GM21515 (cell line): ENCODE measurements at regions not wholly inside any gene's neighbourhood (a gene's known extent, or its start where the extent isn't known, plus 50 kb on each side); places are given as distances from the start of the nearest gene placed in this dataset.
"Not testable (repeated sequence)": the region's sequence is repeated elsewhere in the genome, so short reads cannot be mapped to it uniquely, and the experiment has no call there.

ENCODE experiments used
- ATAC-seq: cut with Tn5 transposase; IDR thresholded peaks from one replicate; pipeline ENCODE4 v1.9.1; 2021; ENCODE audit not compliant: unreplicated experiment

- no peak for ATAC-seq
Measured at GRCh38 chr3:110957247-110958025, 114.2 kb upstream of the NECTIN3 start.

DNA sequence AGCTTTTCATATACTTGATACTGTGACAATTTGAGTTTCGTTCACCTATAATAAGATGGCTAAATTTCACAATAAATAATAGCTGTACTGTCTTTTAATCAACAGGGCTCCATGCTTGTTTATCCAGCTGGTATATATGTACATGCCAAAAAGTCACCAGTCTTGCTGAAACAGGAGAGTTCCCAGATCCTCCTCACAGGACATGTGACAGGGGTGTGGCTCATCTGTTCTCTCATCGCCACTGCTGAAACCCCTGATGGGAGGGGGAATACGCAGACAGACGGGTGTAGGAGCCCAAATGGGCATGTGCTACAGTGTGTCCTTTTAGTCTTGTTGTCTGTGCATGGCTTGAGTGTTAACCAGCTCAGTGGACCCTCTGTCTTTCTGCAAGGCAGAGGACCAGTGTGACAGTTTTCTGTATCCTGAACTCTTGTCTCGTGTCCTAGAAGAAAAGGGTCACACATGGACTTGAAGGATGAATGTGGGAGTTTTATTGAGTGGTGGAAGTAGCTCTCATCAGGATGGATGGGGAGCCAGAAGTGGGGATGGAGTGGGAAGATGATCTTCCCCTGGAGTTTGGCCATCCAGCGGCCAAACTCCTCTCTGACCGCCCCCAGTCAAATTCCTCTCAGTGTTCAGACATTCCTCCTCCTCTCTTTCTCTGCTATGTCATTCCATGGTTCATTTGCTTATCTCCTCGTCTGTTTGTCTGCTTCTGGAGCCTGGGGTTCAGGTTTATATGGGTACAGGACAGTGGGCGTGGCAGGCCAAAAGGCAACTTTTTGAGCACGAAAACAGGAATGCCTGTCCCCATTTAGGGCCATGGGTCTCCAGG lies 113.1 kb upstream of the NECTIN3 start:
- ATAC-seq, result no peak

GRCh38 chr3:110965976-110966375 lies 105.6 kb upstream of the NECTIN3 start:
- no peak for ATAC-seq

GRCh38 chr3:110966966-110967663 lies 104.5 kb upstream of the NECTIN3 start:
- no peak for ATAC-seq

- no peak for ATAC-seq
Measured at GRCh38 chr3:110968076-110968475, 103.5 kb upstream of the NECTIN3 start.

DNA sequence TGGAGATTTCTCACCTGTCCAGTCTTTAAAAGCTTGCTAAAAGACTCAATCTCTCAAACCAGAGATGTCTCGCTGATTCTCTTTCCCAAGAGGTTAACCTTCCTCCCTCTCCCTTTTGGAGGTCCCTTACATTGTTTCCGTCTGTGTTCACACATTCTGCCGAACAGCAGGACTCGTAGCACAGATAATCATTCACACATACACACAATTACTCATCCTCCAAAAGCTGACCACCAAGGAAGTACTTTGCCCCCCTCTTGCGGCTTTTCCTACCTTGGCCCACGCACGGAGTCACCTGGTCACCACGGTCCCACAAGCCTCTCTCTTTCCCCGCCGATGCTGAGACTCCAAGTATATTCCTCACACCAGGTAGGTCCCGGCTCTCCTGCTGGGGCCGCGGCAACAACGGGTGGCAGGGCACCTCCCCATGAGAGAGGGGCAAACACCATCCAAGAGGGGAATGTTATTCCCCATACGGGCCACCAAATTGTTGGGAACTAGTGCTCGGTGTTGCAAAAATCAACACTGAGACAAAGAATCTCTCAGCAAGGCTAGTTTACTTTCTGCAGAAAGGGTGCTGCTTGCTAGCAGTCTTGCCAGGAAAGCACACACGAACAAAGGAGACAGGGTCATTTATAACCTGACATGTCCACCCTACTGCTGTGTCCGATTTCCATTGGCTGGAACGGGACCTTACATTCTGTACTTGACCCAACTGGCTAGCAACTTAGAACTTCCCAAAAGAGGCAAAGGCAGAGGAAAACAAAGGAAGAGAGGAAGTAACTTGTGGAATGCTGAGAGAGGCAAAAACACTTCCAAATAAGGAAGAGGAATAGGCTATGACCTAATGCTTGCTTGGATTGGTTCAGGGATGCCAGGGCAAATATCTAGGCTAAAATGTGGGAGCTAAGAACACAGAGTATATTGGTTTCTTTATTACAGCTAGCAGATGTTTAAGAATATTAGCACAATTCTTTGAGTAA lies 102.1 kb upstream of the NECTIN3 start:
- no peak for ATAC-seq

DNA sequence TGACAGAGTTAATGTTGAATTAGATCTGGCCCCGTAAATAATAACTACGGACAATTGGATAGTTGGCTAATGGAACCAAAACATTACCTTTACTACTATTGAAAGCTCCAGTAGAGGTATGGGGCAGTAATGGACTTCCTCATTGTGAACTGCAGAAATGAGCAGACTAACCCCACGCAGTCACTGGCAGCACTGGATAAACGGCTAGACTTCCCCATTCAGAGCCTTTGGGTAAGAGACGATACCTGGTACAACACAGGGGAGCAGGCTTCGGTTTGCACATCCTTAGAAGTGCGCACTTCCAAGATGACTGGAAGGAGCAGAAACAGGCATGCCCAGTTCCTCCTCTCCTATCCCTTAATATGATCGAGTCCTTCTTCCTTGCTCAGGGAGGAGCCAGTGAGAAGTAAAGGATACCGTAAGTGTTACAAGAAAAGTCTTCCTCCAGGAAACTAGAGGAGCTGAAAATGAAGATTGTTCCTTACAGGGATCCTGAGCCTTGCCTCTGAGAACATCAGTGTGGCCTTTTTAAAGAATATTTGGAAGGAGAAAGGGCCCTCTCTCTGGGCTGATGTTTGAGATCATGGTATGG lies 100.5 kb upstream of the NECTIN3 start:
- no peak for ATAC-seq

DNA sequence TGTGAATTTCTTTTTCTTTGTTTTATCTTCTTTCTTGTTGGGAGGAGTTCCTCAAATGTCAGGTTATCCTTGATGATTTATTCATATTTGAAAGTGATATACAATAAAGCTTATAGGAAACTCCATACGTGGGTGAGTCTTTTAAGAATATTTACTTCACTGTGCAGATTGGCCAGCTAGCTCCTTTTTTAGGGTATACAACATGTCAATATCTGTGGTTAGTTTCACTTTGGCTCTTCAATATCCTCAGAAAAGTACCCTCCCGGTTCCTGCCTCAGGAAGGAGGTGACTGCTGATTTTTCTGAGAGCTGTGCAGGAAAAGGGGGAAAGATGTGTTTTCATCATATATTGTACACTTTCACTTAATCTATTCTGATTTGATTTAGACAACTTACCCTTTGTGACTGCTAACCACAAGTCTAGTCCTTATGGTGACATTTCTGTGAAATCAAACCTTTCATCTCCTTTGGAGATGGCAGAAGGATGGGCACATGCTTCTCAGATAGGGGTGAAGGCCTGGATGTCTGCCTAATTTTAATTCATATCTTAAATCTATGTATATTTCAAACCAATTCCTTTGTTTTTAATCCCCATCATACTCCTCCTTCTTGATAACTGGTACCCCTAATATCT lies 98.2 kb upstream of the NECTIN3 start:
- ATAC-seq, result no peak

- ATAC-seq, result no peak
Measured at GRCh38 chr3:110974902-110975301, 96.7 kb upstream of the NECTIN3 start.

DNA sequence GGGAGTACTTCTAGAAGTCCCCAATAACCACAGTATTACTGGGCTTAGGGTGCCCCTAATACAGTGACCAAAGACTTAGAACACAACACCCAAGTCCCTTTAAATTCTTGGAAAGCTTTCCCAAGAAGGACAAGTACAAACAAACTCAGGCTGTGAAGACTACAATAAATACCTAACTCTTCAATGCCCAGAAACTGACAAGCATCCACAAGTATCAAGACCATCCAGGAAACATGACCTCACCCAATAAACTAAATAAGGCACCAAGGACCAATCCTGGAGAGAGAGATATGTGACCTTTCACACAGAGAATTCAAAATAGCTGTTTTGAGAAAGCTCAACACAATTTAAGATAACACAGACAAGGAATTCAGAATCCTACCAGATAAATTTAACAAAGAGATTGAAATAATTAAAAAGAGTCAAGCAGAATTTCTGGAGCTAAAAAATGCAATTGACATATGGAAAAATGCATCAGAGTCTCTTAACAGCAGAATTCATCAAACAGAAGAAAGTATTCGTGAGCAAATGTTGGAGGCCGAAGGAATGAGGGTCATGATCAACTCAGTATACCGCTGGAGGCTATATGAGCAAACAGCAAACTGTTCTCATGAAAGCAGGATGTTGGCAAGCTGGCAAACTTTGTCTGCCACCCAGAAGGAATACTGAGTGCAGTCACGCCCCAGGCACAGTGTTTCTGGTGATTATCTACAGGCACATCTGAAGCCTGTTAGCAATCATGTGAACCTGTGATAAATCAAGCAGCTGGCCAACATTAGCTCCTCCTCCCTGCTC lies 87.0 kb upstream of the NECTIN3 start:
- no peak for ATAC-seq

GRCh38 chr3:110989446-110989845 lies 82.2 kb upstream of the NECTIN3 start:
- no peak for ATAC-seq

DNA sequence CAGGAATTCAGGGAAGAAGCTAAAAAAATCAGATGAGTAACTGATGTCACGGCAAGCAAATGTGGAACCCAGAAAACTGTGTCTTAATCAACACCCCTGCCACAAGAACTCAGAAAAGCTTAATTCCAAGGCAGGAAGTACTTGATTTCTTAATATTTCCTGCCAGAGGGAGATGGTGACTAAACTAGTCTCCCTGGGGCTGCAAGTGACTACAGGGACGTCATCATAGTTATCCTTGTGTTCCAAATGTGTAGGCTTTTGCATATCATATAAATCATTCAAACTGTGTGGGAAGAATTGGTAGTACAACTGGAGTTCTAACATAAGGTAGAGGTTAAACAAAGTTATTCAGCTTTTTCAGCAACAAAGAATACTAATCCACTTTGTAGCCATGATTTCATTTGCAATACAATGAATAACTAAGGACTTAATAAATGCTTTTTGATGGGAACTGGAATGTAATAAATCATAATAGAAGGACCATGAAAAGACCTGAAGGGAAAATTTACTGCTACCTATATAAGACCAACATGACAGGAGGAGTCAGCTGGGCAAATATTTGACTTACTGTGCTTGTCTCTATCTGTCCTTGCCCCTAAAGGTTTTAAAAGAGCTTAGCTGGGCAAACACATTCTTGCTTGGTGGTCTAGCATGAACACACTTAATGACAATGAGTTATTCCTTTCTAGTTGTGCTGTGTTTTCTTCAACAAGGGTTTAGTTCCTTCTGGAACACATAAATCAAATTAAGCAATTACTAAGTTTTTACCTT lies 76.0 kb upstream of the NECTIN3 start:
- ATAC-seq, result no peak

GRCh38 chr3:110998766-110999165 lies 72.8 kb upstream of the NECTIN3 start:
- not testable (repeated sequence) for ATAC-seq

GRCh38 chr3:111006485-111006884 lies 65.1 kb upstream of the NECTIN3 start:
- ATAC-seq, result not testable (repeated sequence)

GRCh38 chr3:111012388-111013248 lies 59.0 kb upstream of the NECTIN3 start:
- no peak for ATAC-seq
